ENCODE measurements at regions not wholly inside any gene's neighbourhood (a gene's known extent, or its start where the extent isn't known, plus 50 kb on each side); places are given as distances from the start of the nearest gene placed in this dataset.

DNA sequence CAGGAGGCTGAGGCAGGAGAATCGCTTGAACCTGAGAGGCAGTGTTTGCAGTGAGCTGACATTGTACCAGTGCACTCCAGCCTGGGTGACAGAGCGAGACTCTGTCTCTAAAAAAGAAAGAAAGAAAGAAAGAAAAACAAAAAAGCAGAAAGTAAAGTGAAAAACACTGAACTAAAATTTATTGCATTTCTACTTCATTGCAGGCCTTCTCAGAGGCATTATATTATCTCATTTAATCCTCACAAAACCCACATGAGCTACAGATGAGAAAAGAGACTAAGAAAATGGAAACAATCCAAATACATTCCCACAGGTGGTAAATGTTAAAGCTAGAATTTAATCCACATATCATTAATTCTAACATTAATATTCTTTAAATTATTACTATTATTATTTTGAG lies 147.2 kb upstream of the FREM2 start:
- TF ChIP-seq POLR2A (IDR thresholded peaks at IDR 0.05; ENCODE audit: low read length) (no peak), GATA1 (IDR thresholded peaks at IDR 0.05; ENCODE audit: low read depth, low read length) (no peak)
- DNase-seq: no peak

DNA sequence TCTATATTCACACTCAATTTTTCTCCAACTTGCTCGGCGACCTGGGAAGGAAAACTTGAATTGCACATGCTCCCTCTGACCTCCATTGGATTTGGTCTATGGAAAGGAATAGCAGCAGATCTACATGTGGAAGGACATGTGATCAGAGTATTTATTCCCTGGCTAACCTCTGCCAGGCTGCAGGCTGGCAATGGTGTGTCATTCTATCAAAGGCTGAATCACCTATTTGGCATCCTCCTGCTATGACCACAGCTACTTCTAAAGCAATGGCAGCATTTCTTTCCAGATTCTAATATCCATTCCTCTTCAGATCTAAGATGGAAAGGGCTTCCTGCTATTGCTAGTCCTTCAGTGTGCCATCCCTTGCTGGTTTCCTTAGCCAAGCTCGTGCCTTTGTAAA lies 144.3 kb upstream of the FREM2 start:
- no peak for DNase-seq
- TF ChIP-seq POLR2A (IDR thresholded peaks at IDR 0.05; ENCODE audit: low read length) (no peak), GATA1 (IDR thresholded peaks at IDR 0.05; ENCODE audit: low read depth, low read length) (no peak)

DNA sequence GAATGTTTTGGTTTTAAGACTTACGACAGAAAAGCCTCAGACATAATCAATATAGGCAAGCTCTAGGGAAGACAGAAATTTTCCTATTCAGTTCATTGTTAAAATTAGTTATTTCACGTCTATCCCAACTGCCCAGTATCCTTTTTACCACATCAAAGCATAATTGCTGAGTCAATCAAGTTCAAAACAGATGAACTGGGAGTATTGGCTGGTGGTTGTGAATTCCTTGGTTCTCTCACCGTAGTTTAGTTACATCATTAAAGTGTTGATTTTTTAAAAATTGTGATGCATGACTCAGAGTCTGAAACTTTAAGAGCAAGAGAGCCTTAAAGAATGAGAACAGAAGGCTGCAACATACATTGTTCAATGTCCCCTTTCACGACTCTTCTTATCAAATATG lies 143.3 kb upstream of the FREM2 start:
- no peak for TF ChIP-seq GATA1 (IDR thresholded peaks at IDR 0.05; ENCODE audit: low read depth, low read length)
- no peak for TF ChIP-seq POLR2A (IDR thresholded peaks at IDR 0.05; ENCODE audit: low read length)
- DNase-seq: no peak

DNA sequence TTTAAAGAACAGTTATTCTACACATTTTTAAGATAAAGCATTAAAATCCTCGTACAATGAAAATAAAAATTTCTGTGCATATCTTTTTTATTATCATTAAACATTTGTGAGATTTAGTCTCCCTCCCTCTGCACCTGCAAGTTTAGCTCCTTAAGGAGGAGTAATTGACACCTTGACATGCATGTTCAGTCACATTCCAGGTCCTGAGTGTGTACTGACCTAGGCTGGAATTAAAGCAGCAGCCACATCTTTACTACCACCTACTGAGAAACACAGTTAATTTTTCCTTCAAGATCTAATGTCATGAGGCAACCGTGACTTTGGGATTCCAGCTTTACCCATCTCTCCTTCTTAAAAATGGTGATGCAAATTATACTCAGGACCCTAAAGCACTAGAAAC lies 123.1 kb upstream of the FREM2 start:
- DNase-seq: no peak
- TF ChIP-seq POLR2A (IDR thresholded peaks at IDR 0.05; ENCODE audit: low read length): no peak
- no peak for TF ChIP-seq GATA1 (IDR thresholded peaks at IDR 0.05; ENCODE audit: low read depth, low read length)

DNA sequence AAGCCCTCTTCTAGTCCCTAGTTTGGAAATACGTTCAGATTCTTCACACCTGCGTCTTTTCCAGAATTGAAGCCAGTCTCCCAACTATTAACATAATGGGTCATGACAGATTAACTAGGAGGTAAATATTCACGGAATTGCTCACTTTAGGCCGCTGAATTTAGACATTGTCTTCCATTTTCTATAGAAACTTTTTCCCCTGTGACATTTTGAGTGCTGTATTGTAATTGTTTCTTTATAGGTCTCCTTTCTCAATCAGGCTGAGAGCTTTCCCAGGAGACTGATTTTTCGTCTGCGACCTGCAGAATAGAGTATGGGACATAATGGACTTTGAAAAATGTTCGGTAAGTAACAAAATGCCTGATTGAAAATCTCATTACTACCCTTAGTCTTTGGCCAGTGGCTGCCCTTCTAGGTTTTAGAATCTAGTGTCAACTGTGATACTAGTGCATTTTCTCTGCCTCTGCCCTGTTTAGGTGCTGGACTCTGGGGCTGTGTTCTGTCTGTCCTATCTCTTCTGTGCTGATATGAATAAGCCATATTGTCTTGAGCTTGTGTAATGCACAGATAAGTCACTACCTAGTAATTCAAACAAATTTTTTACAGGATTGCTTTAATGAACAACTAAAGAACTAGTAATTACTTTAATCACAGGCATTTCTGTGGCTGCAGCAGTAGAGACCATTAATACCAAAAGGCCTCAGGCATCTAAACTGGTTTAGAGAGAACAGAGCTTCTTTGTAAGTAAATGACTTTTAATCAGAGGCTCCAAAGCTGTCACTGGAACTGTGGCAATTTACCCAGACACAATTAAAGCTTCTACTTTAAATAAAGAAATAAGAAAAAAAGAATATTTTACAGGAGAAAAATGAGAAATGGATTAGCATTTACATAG lies 122.4 kb upstream of the FREM2 start:
- no peak for TF ChIP-seq GATA1 (IDR thresholded peaks at IDR 0.05; ENCODE audit: low read depth, low read length)
- TF ChIP-seq POLR2A (IDR thresholded peaks at IDR 0.05; ENCODE audit: low read length): no peak
- no peak for DNase-seq

DNA sequence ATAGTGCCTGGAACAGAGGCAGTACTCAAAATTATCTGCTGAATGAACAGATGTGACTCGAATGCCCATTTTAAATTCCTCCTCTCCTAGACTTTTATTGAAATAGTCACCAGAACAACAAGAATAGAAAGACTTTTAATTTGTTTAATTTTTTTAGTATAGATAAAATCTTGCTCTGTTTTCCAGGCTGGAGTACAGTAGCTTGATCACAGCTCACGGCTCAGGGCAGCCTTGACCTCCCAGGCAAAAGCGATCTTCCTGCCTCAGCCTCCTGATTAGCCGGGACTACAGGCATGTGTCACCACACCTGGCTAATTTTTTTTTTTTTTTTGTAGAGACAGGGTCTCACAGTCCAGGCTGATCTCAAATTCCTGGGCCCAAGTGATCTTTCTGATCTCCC lies 120.9 kb upstream of the FREM2 start:
- TF ChIP-seq POLR2A (IDR thresholded peaks at IDR 0.05; ENCODE audit: low read length) (no peak), GATA1 (IDR thresholded peaks at IDR 0.05; ENCODE audit: low read depth, low read length) (no peak)
- no peak for DNase-seq

DNA sequence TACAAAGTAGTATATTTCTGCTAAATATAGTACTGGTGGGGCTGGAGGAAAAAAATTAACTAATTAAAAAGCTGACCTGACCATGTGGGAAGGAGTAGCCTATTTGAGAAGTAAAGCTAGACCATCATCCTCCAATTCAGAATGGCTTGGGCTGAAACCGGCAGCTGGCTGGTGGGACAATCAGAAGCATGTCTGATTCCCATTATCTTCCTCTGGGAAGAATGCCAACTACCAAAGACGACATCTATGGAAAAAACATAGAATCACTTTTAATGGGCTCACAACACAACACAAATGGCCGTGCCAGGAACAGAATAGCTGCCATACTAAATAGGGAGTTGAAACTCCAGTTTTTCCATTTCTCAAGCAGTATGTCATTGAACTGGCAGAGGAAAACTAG lies 120.4 kb upstream of the FREM2 start:
- TF ChIP-seq POLR2A (IDR thresholded peaks at IDR 0.05; ENCODE audit: low read length): no peak
- no peak for DNase-seq

DNA sequence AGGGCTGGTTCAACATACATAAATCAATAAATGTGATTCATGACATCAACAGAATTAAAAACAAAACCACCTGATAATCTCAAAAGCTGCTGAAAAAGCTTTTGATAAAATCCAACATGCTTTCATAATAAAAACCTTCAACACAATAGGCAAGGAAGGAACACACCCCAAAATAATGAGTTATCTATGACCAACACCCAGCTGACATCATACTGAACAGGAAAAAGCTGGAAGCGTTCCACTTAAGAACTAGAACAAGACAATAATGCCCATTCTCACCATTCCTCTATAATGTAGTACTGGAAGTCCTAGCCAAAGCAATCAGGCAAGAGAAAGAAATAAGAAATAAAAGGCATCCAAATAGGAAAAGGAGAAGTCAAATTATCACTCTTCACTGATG lies 116.2 kb upstream of the FREM2 start:
- TF ChIP-seq POLR2A (IDR thresholded peaks at IDR 0.05; ENCODE audit: low read length): no peak
- TF ChIP-seq GATA1 (IDR thresholded peaks at IDR 0.05; ENCODE audit: low read depth, low read length): no peak
- DNase-seq: no peak

DNA sequence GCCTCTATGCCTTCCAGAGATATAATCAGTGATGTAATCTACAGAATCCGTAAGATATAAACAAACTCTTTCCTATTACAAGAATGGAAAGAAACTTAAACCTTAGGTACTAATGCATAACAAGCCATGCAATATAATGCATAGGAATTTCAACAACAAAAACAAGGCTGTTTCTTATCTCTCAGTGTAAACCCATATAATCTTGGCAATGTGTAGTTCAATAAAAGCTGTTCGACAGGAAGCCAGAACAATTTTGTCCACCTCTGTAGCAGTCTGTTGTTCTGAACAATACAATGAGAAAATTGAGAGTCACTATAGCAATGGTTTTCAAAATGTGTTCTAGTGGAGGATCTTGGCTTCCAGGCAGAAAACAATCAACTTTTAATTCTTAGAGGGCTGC lies 111.5 kb upstream of the FREM2 start:
- DNase-seq: no peak
- TF ChIP-seq POLR2A (IDR thresholded peaks at IDR 0.05; ENCODE audit: low read length) (no peak), GATA1 (IDR thresholded peaks at IDR 0.05; ENCODE audit: low read depth, low read length) (no peak)

DNA sequence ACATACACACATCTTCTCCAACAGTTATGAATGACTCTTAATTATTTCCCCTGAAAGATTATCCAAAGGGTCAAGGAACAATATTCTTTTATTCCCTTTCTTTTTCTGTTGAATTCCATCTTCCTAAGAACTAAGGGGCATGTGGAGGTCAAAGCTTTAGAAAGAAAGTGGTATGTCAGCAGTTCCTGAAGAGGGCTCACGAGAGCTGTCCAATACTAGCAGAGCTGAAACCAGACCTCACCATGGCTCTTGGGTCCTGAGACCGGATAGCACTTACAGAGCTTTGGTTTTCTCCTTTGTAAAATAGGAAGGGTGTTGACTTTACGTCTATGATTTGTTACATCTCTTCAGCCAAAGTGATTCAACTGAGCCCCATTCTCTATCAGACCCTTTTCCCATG lies 109.8 kb upstream of the FREM2 start:
- no peak for DNase-seq
- no peak for TF ChIP-seq GATA1 (IDR thresholded peaks at IDR 0.05; ENCODE audit: low read depth, low read length)
- no peak for TF ChIP-seq POLR2A (IDR thresholded peaks at IDR 0.05; ENCODE audit: low read length)

DNA sequence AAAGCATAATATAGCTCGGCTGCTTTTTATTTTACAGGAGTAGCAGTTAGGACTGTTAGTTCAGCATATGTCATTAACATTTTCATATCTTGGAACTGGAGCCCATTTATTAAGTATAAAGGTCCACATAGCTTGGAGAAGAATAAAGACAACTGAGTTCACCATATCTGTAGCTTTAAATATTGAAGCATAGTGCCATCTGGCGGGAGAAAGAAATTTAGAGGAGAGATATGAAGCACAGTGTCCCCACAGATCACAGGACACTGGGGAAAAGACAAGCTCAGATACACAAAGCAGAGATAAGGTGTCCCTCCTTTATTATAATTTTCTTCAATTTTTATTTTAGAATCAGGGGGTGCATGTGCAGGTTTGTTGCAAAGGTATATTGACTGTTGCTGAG lies 104.7 kb upstream of the FREM2 start:
- no peak for TF ChIP-seq POLR2A (IDR thresholded peaks at IDR 0.05; ENCODE audit: low read length)
- TF ChIP-seq GATA1 (IDR thresholded peaks at IDR 0.05; ENCODE audit: low read depth, low read length): no peak
- DNase-seq: peak; percentile 21 to 48

DNA sequence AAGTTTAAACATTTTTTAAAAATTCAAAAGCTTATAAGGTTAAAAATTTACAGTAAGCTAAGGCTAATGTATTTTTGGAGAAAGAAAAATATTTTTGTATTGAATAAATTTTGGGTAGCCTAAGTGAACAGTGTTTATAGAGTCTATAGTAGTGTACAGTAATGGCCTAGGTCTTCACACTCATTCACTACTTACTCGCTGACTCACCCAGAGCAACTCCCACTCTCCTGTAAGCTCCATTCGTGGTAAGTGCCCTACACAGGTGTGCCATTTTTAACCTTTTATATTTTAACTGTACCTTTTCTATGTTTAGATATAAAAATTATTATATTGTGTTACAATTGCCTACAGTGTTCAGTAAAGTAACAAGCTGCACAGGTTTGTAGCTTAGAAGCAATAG lies 96.6 kb upstream of the FREM2 start:
- TF ChIP-seq GATA1 (IDR thresholded peaks at IDR 0.05; ENCODE audit: low read depth, low read length) (no peak), POLR2A (IDR thresholded peaks at IDR 0.05; ENCODE audit: low read length) (no peak)
- no peak for DNase-seq

DNA sequence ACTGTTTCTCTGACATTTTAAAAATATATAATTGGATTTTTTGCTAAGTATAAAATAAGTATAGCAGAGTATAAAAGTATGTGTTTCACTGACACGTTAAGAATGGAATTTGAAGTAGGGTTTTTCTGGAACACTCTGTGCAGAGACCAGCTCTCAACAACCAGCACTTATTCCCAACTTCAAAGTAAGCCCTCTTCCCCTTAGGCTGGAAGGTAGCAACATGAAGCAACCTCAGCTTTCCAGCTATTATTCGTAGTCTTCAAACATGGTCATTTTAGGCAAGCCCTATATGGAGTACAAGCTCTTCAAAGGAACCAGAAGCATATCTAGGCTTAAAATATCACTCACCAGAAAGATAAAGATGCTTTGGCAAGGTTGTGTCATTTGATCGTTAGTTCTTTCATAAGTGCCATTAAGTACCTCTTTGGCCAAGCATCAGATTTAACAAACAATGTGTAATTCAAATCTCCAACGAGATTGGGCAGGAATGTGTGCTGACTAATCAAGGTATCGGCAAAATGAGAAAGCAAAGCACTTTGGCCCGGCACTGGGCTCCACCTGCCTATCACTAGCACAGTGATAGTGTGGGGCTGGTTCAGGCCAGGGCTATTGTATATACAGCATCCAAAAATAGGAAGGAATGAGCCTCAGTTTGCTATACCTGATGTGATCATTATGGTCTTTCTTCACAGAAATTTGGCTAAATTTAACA lies 95.9 kb upstream of the FREM2 start:
- TF ChIP-seq GATA1 (IDR thresholded peaks at IDR 0.05; ENCODE audit: low read depth, low read length): no peak
- no peak for TF ChIP-seq POLR2A (IDR thresholded peaks at IDR 0.05; ENCODE audit: low read length)
- no peak for DNase-seq

DNA sequence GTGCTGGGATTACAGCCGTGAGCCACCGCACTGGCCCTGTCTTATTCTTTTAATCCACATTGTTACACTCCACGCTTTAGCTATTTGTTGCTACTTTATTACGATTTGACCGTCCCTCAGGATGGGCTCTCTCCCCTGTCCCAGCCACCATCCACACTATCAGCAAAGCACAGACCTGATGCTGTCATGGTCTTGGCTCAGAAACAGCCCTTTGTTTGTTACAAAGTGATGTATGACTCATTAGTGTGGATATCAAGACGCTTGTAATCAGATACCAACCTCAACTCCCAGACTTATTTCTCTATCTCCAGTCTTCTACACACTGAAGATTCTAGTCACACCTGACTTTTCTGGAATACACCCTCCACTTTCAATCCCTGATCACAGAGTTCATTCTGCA lies 84.6 kb upstream of the FREM2 start:
- TF ChIP-seq POLR2A (IDR thresholded peaks at IDR 0.05; ENCODE audit: low read length): no peak
- TF ChIP-seq GATA1 (IDR thresholded peaks at IDR 0.05; ENCODE audit: low read depth, low read length): no peak
- peak in 1 of 2 experiments; percentile 8 for DNase-seq
